Liver (tissue), 8 donors: ENCODE measurements at regions not wholly inside any gene's neighbourhood (a gene's known extent, or its start where the extent isn't known, plus 50 kb on each side); places are given as distances from the start of the nearest gene placed in this dataset.

Source experiments
- DNase-seq: peaks from one replicate; pipeline ENCODE4 v3.0.0-alpha.2; 2017; ENCODE audit warnings: low spot score
- H3K27ac ChIP-seq, 2 donors: one replicate each; pipeline ENCODE4 v1.7.0; 2013; ENCODE audit warnings: inconsistent platforms in 2 of 2, low read length in 2 of 2, control low read depth in 1 of 2, low read depth in 1 of 2, mild to moderate bottlenecking in 1 of 2
- H3K27me3 ChIP-seq, 4 donors: one replicate each; pipeline versions ENCODE4 v1.6.1 to v1.7.0; 2013; ENCODE audit warnings: low read length in 3 of 4, inconsistent platforms in 1 of 4, mild to moderate bottlenecking in 1 of 4, moderate library complexity in 1 of 4; ENCODE audit not compliant: control insufficient read depth in 4 of 4, insufficient read depth in 4 of 4
- H3K36me3 ChIP-seq, 4 donors: one replicate each; pipeline versions ENCODE4 v1.6.1 to v1.7.0; 2013; ENCODE audit warnings: low read length in 3 of 4, mild to moderate bottlenecking in 3 of 4, low read depth in 1 of 4, moderate library complexity in 1 of 4; ENCODE audit not compliant: control insufficient read depth in 4 of 4, insufficient read depth in 3 of 4
- H3K4me1 ChIP-seq, 4 donors: one replicate each; pipeline versions ENCODE4 v1.6.1 to v1.7.0; 2013; ENCODE audit warnings: low read length in 3 of 4, mild to moderate bottlenecking in 3 of 4, moderate library complexity in 1 of 4; ENCODE audit not compliant: control insufficient read depth in 4 of 4, insufficient read depth in 4 of 4
- H3K4me3 ChIP-seq, 3 donors: one replicate each; pipeline versions ENCODE4 v1.6.1 to v1.7.0; 2013; ENCODE audit warnings: low read length in 3 of 3, control low read depth in 1 of 3, low read depth in 1 of 3, mild to moderate bottlenecking in 1 of 3
- H3K9ac ChIP-seq, 2 donors: one replicate each; pipeline ENCODE4 v1.7.0; 2013; ENCODE audit warnings: low read length in 2 of 2, mild to moderate bottlenecking in 2 of 2, moderate library complexity in 2 of 2, control low read depth in 1 of 2, low read depth in 1 of 2
- H3K9me3 ChIP-seq, 4 donors: one replicate each; pipeline versions ENCODE4 v1.6.1 to v1.7.0; 2013; ENCODE audit warnings: low read length in 3 of 4; ENCODE audit not compliant: control insufficient read depth in 4 of 4
- EGR1 ChIP-seq, 2 donors: IDR thresholded peaks; 2 replicates each; pipeline ENCODE4 v1.6.1; 2016 to 2018; ENCODE audit warnings: antibody characterized with exemption in 2 of 2, low read depth in 2 of 2
- FOXA1 ChIP-seq: IDR thresholded peaks from 2 replicates; pipeline ENCODE4 v1.6.1; 2016; ENCODE audit warnings: antibody characterized with exemption
- FOXA2 ChIP-seq: IDR thresholded peaks from 2 replicates; pipeline ENCODE4 v1.6.1; 2016; ENCODE audit warnings: antibody characterized with exemption
- GABPA ChIP-seq, 2 donors: IDR thresholded peaks in 1 of 2; conservative IDR thresholded peaks in 1 of 2; 2 replicates each; pipeline ENCODE4 v1.6.1; 2016; ENCODE audit warnings: antibody characterized with exemption in 2 of 2, mild to moderate bottlenecking in 1 of 2, moderate library complexity in 1 of 2
- HNF4A ChIP-seq, 2 donors: conservative IDR thresholded peaks; 2 replicates each; pipeline ENCODE4 v1.6.1; 2016; ENCODE audit warnings: antibody characterized with exemption in 2 of 2, mild to moderate bottlenecking in 2 of 2
- HNF4G ChIP-seq: IDR thresholded peaks from 2 replicates; pipeline ENCODE4 v1.6.1; 2016; ENCODE audit warnings: antibody characterized with exemption
- JUND ChIP-seq, 2 donors: IDR thresholded peaks; 2 replicates each; pipeline ENCODE4 v1.6.1; 2016; ENCODE audit warnings: antibody characterized with exemption in 2 of 2
- NR2F2 ChIP-seq: IDR thresholded peaks from 2 replicates; pipeline ENCODE4 v1.6.1; 2016; ENCODE audit warnings: antibody characterized with exemption
- RAD21 ChIP-seq, 2 donors: IDR thresholded peaks; 2 replicates each; pipeline ENCODE4 v1.6.1; 2016; ENCODE audit warnings: antibody characterized with exemption in 2 of 2, mild to moderate bottlenecking in 2 of 2
- RXRA ChIP-seq, 2 donors: IDR thresholded peaks; 2 replicates each; pipeline ENCODE4 v1.6.1; 2017 to 2018; ENCODE audit warnings: antibody characterized with exemption in 2 of 2, mild to moderate bottlenecking in 1 of 2
- SP1 ChIP-seq: IDR thresholded peaks from 2 replicates; pipeline ENCODE4 v1.6.1; 2018; ENCODE audit warnings: antibody characterized with exemption, mild to moderate bottlenecking
- TAF1 ChIP-seq: conservative IDR thresholded peaks from 2 replicates; pipeline ENCODE4 v1.6.1; 2016; ENCODE audit warnings: antibody characterized with exemption, mild to moderate bottlenecking
- YY1 ChIP-seq: IDR thresholded peaks from 2 replicates; pipeline ENCODE4 v1.6.1; 2016; ENCODE audit warnings: antibody characterized with exemption, mild to moderate bottlenecking
- WGBS: extraction: QIAGEN DNeasy Blood & Tissue Kit; methylation state at CpG from one replicate; pipeline ENCODE4 v1.1.7; 2013; 5-methylcytosine and 5-hydroxymethylcytosine counted together
- TF ChIP-seq, protein P1 (sequence below): IDR thresholded peaks from 2 replicates; pipeline ENCODE4 v1.6.1; 2016; ENCODE audit warnings: antibody characterized with exemption
- TF ChIP-seq, protein P2 (sequence below): fragments of 150-350 bp; IDR thresholded peaks from 2 replicates; pipeline ENCODE4 v1.5.1; 2017; ENCODE audit warnings: improper control_type of control experiment, low read depth, low read length; ENCODE audit not compliant: missing input control
- TF ChIP-seq, protein P3 (sequence below): IDR thresholded peaks from 2 replicates; pipeline ENCODE4 v1.6.1; 2016; ENCODE audit warnings: antibody characterized with exemption
- TF ChIP-seq, protein P4 (sequence below): IDR thresholded peaks from 2 replicates; pipeline ENCODE4 v1.6.1; 2016; ENCODE audit warnings: antibody characterized with exemption, mild to moderate bottlenecking
- donor health status: healthy.
- donor health status: healthy.
- donor health status: healthy.
- donor health status: healthy.
- donor health status: healthy.

DNA sequence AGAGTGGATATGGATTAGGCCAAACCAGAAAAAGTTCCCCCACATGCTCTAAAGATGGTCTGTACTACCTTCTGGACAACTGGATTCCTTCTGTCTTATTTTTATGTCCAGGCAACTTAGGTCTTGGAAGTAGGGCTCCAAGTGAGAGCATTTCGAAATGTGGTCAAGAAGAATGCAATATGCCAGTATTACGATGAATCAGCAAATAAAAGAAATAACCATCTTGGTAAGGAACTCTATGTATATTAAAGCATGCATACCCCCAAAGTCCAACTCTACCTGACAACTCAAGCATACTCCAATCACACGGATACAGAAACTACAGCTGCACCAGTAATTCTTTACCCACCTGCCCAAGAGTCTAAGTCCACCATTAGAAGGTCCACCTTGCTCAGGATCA, 234.5 kb downstream of the HNRNPD start:
- Histone ChIP-seq H3K27ac (no peak overlapping the region), H3K9ac (no peak overlapping the region), H3K9me3 (no peaks in the 10 kb centered on the region), H3K27me3 (no peaks in the 10 kb centered on the region), H3K36me3 (no peaks in the 10 kb centered on the region), H3K4me3 (no peak overlapping the region), H3K4me1 (no peaks in the 10 kb centered on the region)
- DNase-seq, result no peak
- WGBS, result 89% methylated on average over 3 of the region's 3 CpGs
- TF ChIP-seq RAD21 (IDR thresholded peaks at IDR 0.05) (no peak), FOXA1 (no peak), SP1 (no peak), JUND (IDR thresholded peaks at IDR 0.05) (no peak)
- TF ChIP-seq, protein P1, sequence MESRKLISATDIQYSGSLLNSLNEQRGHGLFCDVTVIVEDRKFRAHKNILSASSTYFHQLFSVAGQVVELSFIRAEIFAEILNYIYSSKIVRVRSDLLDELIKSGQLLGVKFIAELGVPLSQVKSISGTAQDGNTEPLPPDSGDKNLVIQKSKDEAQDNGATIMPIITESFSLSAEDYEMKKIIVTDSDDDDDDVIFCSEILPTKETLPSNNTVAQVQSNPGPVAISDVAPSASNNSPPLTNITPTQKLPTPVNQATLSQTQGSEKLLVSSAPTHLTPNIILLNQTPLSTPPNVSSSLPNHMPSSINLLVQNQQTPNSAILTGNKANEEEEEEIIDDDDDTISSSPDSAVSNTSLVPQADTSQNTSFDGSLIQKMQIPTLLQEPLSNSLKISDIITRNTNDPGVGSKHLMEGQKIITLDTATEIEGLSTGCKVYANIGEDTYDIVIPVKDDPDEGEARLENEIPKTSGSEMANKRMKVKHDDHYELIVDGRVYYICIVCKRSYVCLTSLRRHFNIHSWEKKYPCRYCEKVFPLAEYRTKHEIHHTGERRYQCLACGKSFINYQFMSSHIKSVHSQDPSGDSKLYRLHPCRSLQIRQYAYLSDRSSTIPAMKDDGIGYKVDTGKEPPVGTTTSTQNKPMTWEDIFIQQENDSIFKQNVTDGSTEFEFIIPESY, result no peak

DNA sequence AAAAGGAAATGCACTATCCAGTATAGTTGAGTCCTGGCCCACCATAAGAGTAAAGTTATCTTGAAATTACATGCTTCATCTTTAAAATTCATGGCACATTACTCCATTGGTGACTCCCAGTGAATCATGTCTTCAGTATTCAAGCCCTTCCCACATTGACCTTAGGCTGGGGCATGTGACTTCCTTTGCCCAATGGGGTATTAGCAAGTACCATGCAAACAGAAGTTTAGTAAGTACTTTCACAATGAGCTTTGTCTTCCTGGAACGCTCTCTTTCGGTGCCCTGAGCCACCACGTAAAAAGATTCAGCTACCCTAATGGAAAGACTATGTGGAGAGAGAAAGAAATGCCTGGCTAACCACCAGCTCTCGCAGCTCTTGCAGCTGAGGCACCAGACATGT, 235.4 kb downstream of the HNRNPD start:
- no peak overlapping the region for H3K27ac ChIP-seq

DNA sequence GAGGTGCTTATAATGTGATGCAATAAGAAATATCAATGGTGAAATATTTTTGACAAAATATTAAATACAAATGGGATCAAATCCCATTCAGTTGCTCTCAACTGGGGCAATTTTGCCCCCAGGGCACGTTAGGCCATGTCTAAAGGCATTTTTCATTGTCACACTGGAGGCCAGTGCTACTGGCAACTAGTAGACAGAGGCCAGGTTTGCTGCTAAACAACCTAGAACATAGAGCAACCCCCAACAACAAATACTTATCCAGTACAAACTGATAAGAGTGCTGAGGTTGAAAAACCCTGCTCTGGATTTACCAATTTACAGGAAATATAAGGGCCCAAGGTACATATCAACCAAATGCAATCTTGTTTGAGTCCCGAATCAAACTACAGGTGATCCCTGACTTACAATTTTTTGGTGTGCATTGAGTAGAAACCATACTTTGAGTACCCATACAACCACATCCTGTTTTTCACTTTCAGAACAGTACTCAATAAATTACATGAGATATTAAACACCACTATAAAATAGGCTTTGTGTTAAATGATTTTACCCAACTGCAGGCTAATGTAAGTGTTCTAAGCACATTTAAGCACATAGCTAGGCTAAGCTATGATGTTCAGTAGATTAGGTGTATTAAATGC, 237.5 kb downstream of the HNRNPD start:
- H3K4me3 ChIP-seq, result no peak overlapping the region
- H3K9ac ChIP-seq, result no peak overlapping the region
- no peak for TF ChIP-seq SP1
- TF ChIP-seq RXRA (IDR thresholded peaks at IDR 0.05), result no peak
- TF ChIP-seq EGR1 (IDR thresholded peaks at IDR 0.05; ENCODE audit: low read depth in 2 of 2), result no peak
- TF ChIP-seq, protein P2, sequence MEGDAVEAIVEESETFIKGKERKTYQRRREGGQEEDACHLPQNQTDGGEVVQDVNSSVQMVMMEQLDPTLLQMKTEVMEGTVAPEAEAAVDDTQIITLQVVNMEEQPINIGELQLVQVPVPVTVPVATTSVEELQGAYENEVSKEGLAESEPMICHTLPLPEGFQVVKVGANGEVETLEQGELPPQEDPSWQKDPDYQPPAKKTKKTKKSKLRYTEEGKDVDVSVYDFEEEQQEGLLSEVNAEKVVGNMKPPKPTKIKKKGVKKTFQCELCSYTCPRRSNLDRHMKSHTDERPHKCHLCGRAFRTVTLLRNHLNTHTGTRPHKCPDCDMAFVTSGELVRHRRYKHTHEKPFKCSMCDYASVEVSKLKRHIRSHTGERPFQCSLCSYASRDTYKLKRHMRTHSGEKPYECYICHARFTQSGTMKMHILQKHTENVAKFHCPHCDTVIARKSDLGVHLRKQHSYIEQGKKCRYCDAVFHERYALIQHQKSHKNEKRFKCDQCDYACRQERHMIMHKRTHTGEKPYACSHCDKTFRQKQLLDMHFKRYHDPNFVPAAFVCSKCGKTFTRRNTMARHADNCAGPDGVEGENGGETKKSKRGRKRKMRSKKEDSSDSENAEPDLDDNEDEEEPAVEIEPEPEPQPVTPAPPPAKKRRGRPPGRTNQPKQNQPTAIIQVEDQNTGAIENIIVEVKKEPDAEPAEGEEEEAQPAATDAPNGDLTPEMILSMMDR, result no peak
- no peak for TF ChIP-seq GABPA (IDR thresholded peaks at IDR 0.05 in 1 of 2, conservative IDR thresholded peaks at IDR 0.05 in 1 of 2)
- TF ChIP-seq, protein P1, result no peak
- no peak for TF ChIP-seq NR2F2
- TF ChIP-seq YY1, result no peak
- TF ChIP-seq, protein P3, sequence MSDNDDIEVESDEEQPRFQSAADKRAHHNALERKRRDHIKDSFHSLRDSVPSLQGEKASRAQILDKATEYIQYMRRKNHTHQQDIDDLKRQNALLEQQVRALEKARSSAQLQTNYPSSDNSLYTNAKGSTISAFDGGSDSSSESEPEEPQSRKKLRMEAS, result no peak
- no peak for TF ChIP-seq JUND (IDR thresholded peaks at IDR 0.05)
- no peak for TF ChIP-seq RAD21 (IDR thresholded peaks at IDR 0.05)
- no peak for TF ChIP-seq HNF4A (conservative IDR thresholded peaks at IDR 0.05)
- TF ChIP-seq FOXA1, result no peak
- TF ChIP-seq HNF4G, result no peak
- TF ChIP-seq TAF1, result no peak
- TF ChIP-seq, protein P4, sequence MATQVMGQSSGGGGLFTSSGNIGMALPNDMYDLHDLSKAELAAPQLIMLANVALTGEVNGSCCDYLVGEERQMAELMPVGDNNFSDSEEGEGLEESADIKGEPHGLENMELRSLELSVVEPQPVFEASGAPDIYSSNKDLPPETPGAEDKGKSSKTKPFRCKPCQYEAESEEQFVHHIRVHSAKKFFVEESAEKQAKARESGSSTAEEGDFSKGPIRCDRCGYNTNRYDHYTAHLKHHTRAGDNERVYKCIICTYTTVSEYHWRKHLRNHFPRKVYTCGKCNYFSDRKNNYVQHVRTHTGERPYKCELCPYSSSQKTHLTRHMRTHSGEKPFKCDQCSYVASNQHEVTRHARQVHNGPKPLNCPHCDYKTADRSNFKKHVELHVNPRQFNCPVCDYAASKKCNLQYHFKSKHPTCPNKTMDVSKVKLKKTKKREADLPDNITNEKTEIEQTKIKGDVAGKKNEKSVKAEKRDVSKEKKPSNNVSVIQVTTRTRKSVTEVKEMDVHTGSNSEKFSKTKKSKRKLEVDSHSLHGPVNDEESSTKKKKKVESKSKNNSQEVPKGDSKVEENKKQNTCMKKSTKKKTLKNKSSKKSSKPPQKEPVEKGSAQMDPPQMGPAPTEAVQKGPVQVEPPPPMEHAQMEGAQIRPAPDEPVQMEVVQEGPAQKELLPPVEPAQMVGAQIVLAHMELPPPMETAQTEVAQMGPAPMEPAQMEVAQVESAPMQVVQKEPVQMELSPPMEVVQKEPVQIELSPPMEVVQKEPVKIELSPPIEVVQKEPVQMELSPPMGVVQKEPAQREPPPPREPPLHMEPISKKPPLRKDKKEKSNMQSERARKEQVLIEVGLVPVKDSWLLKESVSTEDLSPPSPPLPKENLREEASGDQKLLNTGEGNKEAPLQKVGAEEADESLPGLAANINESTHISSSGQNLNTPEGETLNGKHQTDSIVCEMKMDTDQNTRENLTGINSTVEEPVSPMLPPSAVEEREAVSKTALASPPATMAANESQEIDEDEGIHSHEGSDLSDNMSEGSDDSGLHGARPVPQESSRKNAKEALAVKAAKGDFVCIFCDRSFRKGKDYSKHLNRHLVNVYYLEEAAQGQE, result no peak
- TF ChIP-seq FOXA2, result no peak
- H3K4me1 ChIP-seq, result no peaks in the 10 kb centered on the region
- no peak overlapping the region for H3K27ac ChIP-seq
- DNase-seq, result no peak
- WGBS, result 68% methylated on average over 2 of the region's 2 CpGs
- no peaks in the 10 kb centered on the region for H3K36me3 ChIP-seq
- no peaks in the 10 kb centered on the region for H3K27me3 ChIP-seq
- H3K9me3 ChIP-seq, result no peaks in the 10 kb centered on the region

More for the DNA sequence above, 235.4 kb downstream of the HNRNPD start:
- no peak for TF ChIP-seq FOXA2
- no peaks in the 10 kb centered on the region for H3K36me3 ChIP-seq
- 78% methylated on average over 4 of the region's 4 CpGs for WGBS
- no peaks in the 10 kb centered on the region for H3K27me3 ChIP-seq
- H3K4me1 ChIP-seq, result no peaks in the 10 kb centered on the region
- H3K9ac ChIP-seq, result no peak overlapping the region
- no peaks in the 10 kb centered on the region for H3K9me3 ChIP-seq
- DNase-seq, result no peak
- no peak overlapping the region for H3K4me3 ChIP-seq
